HG03280 (cell line): ENCODE measurements at regions not wholly inside any gene's neighbourhood (a gene's known extent, or its start where the extent isn't known, plus 50 kb on each side); places are given as distances from the start of the nearest gene placed in this dataset.
"Not testable (repeated sequence)": the region's sequence is repeated elsewhere in the genome, so short reads cannot be mapped to it uniquely, and the experiment has no call there.

ENCODE experiments used
- ATAC-seq: cut with Tn5 transposase; IDR thresholded peaks from one replicate; pipeline ENCODE4 v1.9.1; 2021; ENCODE audit warnings: mild to moderate bottlenecking, moderate library complexity; ENCODE audit not compliant: unreplicated experiment

GRCh38 chr2:88802026-88802425 is 110.6 kb downstream of the RPIA start:
- ATAC-seq, result not testable (repeated sequence)

GRCh38 chr2:88807237-88807962 is 115.9 kb downstream of the RPIA start:
- no peak for ATAC-seq

- no peak for ATAC-seq
These were observed 116.6 kb downstream of the RPIA start for GRCh38 chr2:88808083-88808482.

- no peak for ATAC-seq
These were observed 117.2 kb downstream of the RPIA start for GRCh38 chr2:88808652-88809051.

- no peak for ATAC-seq
These were observed 117.7 kb downstream of the RPIA start for GRCh38 chr2:88809216-88809615.

GRCh38 chr2:88810017-88810416 is 118.5 kb downstream of the RPIA start:
- no peak for ATAC-seq

- ATAC-seq, result no peak
These were observed 119.0 kb downstream of the RPIA start for GRCh38 chr2:88810488-88810887.

- no peak for ATAC-seq
These were observed 119.8 kb downstream of the RPIA start for GRCh38 chr2:88811233-88811632.

GRCh38 chr2:88811681-88812080 is 120.2 kb downstream of the RPIA start:
- no peak for ATAC-seq

GRCh38 chr2:88813612-88814011 is 122.1 kb downstream of the RPIA start:
- ATAC-seq, result no peak

GRCh38 chr2:88815282-88815681 is 123.8 kb downstream of the RPIA start:
- ATAC-seq, result no peak

- no peak for ATAC-seq
These were observed 124.2 kb downstream of the RPIA start for GRCh38 chr2:88815697-88816096.

GRCh38 chr2:88818381-88818780 is 126.9 kb downstream of the RPIA start:
- ATAC-seq, result no peak

- no peak for ATAC-seq
These were observed 133.5 kb downstream of the RPIA start for GRCh38 chr2:88824951-88825350.

- ATAC-seq, result no peak
These were observed 134.9 kb downstream of the RPIA start for GRCh38 chr2:88826399-88826798.

- no peak for ATAC-seq
These were observed 136.3 kb downstream of the RPIA start for GRCh38 chr2:88827821-88828220.

GRCh38 chr2:88828397-88829137 is 137.1 kb downstream of the RPIA start:
- ATAC-seq, result no peak

- no peak for ATAC-seq
These were observed 138.4 kb downstream of the RPIA start for GRCh38 chr2:88829607-88830463.

GRCh38 chr2:88831071-88831791 is 139.8 kb downstream of the RPIA start:
- ATAC-seq, result no peak

GRCh38 chr2:88831792-88832248 is 140.3 kb downstream of the RPIA start:
- peak; percentile 85 for ATAC-seq
